ENCODE measurements at regions not wholly inside any gene's neighbourhood (a gene's known extent, or its start where the extent isn't known, plus 50 kb on each side); places are given as distances from the start of the nearest gene placed in this dataset.

DNA sequence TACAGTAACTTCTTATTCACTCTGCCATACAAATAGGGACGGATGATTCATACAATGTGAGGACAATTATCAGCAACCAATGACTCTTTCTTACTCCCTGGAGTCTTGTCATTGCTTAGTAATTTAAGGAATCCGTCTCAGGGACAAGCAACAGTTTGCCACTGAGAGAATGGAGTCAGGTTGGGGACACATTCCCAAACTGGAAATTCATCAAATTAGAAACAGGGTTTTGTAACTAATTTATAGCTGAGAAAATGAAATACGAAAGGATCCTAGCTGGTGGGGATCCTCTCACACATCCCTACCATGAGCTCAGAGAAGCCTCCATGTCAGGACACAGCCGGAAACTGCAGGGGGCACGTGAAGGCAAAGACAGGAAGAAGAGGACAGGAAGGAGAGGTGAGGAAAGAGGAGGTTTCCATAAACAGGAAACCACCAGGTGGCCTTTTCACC is 50.4 kb upstream of the KDR start:
- no peak for DNase-seq

DNA sequence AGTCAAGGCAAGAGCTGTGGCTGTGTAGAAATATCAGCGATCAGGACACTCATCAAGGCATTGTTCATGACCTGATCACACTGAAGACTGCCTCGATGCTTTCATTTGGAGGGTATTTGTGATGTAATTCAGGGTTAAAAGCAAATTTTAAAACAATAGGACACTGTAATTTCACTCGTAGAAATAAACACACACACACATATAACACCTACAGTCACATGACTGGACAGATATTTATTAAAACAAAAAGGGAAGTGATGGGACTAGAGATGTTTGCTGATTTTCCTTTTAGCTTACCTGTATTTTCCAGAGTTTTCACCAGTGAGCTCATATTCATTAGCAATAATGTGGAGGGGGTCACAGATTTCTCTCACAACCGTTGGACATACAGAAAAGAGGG is 51.1 kb upstream of the KDR start:
- no peak for DNase-seq

DNA sequence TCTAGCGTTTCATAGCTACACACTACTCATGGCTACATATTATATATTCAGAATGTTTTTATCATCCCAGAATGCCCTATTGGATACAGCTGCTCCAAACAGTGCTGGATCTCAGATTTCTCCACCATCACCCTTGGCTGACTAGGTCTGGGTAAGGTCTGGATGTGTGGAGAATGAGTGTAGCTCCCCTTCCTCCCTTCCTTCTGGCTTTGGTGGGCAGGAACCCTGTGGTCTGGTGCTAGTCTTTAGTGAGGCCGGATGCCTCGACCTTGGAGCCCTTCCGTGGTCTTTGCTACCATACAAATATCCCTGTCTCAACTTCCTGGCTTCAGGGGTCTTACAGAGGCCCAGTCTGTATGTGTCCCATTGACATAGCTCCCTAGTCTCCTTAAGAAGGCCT is 52.1 kb upstream of the KDR start:
- no peak for DNase-seq

DNA sequence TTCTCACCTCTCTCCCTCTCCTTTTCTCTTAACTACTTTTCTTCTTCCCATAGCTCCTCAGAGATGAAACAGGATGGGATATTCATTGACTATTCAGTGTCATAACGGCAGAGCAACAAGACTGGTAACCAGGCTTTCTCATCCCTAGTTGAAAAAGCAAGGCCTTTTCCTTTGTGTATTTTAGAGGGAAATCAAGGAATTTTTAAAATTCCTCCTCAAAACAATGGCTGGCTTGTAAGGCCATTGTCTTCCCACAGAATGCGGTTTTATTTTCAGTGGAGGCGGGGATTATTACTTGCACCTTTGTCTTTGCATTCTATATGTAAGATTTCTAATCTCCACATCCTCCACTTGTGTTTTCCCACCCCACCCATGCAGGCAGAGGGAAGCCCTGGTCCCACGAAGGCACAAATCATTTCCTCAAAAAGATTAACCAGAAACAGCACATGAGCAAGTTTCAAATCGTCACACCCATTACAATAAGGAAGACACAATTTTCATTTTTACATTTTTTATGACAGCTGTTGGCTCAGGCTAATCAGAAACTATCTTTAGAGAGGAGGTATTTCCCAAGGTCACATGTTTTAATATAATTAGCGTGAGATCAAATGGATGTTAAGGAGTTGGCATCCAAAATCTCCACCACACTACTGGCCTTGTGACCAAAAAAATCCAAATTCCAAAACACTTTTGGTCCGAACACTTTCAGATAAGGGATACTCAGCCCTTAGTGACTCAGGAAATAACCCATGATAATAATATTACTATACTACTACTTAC is 53.0 kb upstream of the KDR start:
- no peak for DNase-seq

DNA sequence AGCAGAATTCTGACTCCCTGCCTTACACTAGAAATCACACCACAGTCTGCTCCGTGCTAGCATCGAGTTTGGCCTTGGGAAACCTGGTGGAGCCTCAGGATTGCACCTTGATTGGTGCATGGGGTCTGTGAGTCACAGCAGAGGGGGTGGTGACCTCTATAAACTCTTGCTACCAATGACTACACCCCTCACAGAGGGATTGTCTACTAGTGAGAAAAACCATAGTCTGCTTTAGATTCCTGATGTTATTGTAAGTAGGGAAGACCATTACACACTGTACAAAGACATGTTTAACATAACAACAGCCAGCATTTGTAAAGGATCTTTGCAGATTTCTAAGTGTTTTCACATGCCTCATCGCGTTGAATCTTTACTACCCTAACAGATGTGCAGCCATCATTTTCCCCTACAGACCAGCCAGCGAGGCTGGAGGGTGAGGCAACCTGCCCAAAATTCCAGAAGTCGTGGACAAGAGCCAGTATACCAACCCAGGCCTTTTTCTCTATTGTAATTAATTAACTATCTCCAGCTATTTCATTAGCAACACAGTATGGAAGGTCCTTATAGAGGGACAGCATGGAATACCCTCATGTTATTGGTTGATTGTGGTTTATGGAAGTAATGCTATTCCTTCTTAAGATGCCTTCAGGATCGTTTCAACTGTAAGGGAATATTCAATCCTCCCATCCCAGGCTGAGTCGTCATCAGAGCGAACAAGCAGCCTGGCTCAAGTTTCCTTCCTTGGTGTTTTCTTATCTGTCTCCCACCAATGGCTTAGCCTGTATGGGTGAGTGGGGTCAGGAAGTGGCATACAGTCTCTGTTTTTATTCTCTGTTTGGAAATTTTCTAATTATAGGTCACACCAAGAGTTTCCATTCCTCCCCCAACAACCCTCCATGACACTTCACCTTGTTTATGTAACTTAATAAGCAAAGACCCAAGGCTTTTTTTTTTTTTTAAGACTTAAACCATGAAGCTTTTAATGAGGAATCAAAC is 55.9 kb upstream of the KDR start:
- DNase-seq: no peak

DNA sequence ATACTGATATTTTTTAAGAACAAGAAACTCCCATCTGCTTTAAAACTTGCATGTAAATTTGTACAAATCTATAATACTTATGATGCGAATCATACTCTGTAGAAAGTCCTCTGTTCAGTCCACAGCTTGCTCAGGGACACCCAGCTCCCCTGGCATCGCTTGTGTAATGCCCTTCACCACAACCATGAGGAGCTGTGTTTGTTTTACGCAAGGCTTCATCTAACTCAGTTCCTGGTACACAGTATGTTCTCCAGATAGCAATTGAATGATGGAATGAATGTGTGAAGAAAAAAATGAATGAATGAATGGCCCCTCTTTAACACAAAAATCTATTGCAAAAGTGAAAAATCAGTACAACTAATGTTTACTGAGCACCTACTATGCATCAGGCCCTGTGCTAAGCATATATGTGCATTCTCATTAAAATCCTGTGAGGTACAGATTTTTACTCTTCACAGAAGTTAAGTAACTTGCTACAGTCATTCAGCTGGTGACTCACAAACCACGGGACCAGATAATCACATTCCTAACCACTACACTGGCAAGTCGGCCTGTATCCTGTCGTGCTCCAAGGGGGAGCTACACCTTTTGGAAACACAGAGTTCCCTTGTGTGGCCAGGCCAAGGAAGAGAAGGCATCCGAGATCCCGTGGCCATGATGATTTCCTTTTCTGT is 58.7 kb upstream of the KDR start:
- DNase-seq: no peak

DNA sequence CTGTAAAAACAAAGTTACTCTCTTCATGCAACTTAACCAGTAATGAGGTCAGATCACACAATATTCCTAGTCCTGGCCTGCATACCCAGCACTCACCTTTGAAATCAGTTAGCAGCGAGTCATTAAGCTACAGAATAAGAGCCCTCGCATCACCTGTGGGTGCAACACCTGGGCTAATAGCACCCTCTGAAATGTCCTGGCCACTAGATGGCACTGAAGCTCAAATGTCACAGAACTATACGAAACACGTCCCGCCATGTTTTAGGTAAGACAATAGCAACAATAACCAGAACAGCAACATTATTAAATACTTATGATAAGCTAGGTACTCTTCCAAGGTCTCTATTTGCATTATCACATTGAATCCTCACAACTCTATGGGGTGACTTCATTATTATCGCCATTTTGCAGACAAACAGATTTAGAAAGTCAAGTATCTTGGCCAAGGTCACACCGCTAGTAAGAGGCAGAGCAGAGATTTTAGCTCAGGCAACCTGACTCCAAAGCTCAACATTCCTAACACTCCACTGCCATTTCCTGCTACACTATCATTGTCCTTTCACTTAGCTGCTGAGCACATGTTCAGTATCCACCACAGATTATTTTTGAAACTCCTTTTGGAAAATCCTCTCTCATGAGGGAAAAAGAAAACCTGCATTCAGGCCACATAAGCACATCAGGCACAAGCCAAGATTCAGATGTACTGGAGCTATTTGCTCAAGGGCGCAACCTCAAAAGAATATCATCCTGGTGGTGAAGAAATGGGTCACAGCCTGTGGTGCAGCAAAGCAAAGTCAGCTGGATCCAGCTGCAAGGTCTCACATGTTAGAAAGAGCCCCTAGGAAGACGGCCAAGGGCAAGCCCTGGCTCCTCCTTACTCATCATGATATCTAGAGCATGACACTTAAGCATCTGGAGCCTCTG is 59.5 kb upstream of the KDR start:
- peak; percentile 16 for DNase-seq

DNA sequence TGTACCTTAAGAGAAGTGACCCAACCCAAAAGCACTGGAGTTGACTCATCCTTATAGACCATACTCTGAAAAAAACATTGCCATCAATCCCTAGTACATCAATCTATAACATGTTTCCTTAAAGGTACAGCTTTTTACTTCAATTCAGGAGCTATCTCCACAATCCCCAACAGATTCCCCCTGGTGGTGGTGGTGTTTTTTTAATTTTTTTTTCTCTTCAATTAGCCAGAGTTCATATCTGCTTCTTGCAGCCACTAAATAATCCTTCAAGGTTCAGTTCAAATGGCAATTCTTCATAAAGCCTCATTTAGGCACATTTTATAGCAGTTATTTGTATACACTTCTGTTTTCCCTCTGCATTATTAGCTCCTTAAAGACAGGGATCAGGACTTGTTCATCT is 60.7 kb upstream of the KDR start:
- no peak for DNase-seq

DNA sequence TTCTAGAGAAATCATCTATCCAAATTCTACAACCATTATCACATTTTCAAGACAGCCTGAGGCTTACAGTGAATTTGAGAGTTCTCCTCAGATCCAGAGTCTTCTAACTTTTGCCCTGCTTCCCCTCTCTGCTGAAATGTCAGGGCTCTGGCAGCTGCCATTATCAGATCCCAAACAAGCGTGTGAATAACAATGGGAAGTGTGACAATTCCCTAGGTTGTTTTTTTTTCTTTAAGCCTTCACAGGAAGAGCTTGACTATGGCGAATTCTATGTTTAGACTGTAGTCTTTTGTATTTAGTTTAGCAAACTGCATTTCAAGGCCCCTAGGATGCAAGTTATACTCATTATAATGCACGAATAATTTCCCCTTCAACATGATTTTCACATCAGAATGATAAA is 61.3 kb upstream of the KDR start:
- no peak for DNase-seq

DNA sequence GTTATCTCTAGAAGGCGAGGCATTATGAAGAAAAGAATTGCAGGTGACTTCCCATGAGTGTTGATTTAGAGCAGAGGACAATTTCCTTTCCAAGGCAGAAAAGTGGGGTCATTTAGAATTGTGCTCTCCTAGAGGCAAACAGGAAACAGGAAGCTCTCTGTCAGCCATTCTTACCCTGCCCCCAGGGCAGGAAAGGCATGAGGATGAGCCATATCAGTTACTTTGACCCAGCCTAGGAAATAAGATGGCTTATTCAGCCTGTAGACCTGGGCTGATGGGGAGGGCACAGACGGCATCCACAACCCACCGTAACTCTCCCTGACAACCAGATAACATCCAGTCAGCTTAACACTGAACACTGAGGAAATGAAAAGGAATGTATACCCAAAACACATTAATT is 88.8 kb upstream of the KDR start:
- no peak for DNase-seq

DNA sequence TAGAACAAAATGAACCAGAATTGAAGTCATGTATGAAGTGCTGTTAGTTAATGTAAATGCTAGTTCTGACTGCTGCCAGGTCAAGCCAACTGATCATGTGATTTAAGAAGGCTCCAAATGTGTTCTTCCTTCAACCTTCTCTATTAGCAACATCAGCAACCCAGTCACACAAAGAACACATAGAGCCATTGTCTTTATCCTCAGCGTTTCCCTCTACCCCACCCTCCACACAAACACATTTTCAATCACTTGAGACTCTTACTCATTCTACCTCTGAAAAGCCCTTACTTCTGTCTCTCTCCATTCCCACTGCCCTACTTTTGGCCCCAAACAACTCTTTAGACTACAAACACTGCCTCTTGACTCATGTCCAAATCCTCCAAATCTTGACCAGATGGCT is 89.7 kb upstream of the KDR start:
- no peak for DNase-seq

DNA sequence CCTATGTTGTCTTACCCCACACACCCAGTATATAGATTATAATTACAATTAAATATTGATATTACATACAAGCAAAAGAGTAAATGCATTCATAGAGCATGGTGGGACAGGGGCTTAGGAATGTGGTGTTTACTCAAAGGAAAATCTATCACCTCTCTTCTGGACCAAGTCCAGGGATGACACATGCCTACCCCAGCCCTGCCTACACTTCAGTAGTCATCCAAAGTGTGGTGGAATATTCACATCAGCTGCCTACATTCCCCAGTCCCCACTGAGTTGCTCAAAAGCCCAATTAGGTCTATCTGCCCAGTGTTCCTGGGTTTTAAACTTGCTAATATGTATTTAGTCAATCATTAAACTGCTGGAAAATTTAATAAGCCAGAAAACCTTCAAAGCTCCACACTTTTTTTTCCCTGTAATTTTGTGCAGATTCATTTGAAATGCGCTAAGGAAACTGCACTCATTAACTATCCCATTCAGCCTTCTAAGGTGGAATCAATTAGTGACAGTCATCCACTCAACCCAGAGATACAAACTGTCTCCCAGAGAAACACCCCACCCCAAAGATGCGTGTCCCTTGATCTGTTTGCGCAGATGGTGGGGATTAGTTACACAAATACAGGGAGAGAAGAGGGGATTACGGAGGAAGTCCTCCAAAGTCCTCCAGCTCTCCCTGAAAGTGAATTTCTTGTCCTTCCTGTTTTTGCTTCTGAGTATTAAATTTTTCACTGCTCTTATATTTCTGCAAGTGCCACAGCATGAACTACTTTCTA is 91.7 kb upstream of the KDR start:
- DNase-seq: no peak

DNA sequence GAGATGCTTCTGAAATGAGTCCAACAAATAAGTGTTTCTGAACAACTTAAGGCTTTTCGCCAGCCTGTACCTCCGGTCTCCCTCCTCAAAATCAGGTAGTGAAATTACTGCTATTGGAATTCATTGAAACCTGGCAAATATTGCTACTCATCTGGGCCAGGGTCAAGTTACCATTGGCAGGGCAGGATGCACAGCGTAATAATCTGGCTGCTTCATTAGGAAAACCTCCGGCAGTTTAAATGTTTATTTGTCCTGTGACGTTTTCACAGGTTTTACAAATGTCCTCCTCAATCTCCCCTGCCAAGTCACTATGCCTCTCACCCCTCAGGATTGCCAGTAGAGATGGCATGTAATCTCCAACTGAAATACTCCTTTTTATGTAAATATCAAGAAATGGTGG is 92.6 kb upstream of the KDR start:
- no peak for DNase-seq

DNA sequence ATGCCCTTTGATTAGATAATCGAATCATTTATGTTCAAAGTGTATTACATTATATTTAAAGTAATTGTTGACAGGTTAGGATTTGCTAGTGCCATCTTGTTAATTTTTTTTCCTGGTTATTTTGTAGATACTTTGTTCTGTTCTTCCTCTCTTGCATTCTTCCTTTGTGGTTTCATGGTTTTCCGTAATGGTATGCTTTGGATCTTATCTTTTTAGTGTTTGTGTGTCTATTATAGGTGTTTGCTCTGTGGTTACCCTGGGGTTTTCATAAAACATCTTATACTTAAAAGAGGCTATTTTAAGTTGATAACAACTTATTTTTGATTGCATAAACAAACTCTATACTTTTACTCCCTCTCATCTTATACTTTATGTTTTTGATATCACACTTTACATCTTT is 108.2 kb upstream of the SRD5A3 start:
- DNase-seq: no peak

DNA sequence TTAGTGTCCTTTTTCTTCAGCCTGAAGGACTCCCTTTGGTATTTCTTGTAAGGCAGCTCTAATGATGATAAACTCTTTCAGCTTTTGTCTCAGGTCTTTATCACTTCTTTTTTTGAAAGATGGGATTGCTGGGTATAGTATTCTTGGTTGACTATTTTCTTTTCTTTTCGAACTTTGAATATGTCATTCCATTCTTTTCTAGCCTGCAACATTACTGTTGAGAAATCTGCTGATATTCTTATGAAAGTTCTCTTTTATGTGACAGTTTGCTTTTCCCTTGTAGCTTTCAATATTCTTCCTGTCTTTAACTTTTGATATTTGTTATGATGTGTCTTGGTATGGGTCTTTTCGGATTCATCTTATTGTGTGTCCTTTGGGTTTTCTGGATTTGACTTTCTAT is 107.6 kb upstream of the SRD5A3 start:
- DNase-seq: no peak

DNA sequence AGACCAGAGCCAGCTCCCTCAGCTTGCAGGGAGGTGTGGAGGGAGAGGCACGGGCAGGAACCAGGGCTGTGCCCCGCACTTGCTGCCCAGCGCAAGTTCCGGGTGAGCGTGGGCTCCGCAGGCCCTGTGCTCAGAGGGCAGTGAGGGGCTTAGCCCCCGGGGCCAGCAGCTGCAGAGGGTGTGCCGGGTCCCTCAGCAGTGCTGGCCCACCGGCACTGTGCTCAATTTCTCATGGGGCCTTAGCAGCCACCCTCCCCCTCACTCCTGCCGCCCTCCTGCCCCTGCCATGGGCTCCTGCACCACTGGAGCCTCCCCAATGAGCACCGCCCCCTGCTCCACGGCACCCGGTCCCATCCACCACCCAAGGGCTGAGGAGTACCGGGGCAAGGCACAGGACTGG is 104.6 kb upstream of the SRD5A3 start:
- DNase-seq: no peak

DNA sequence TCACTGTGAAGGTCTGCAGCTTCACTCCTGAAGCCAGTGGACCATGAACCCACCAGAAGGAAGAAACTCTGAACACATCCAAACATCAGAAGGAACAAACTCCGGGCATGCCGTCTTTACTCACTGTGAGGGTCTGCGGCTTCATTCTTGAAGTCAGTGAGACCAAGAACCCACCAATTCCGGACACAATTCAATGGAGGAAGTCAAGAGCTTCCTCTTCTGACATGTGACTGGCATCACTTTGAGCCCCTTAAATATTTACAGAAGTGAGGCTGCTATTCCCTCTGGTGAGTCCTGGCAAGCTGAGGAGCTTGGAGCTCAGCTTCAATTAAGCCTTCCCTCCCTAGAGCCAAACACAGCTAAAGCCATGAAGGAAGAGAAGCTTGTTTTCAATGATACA is 103.5 kb upstream of the SRD5A3 start:
- DNase-seq: no peak

DNA sequence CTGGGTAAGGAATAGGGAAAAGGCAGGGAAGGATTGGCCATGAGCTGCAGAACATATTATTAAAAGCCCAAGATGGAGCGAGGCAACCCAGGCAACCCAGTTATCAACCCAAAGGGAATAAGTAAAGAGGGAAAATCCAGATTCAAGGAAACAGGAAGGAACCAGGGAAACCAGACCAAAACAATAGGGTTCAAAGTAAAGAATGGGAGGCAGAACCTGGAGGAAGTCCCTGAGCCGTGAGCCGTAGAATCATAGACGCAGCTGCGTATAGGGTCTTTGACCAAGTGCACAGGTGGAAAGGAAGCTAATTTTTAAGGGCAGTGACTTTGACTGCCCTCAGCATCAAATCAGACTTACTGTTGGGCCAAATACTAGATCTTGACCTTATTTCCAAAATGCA is 98.5 kb upstream of the SRD5A3 start:
- DNase-seq: no peak

DNA sequence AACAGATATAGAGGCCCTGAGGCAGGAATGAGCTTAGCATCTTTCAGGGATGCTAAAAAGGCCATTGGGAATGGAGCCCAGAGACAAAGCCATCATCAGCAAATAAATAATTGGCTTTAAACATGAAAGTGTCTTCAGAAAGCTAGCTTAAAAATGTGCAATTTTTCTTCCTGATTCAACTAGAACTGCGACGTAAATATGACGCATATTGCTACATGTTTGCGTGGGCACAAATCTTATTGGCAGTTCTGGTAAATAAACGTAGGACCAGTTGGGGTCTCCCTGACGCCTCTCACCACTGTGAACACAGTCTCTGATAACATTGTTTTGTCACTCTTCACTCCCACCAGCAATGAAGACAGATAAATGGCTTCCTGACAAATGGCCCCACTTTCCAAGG is 97.3 kb upstream of the SRD5A3 start:
- no peak for DNase-seq

DNA sequence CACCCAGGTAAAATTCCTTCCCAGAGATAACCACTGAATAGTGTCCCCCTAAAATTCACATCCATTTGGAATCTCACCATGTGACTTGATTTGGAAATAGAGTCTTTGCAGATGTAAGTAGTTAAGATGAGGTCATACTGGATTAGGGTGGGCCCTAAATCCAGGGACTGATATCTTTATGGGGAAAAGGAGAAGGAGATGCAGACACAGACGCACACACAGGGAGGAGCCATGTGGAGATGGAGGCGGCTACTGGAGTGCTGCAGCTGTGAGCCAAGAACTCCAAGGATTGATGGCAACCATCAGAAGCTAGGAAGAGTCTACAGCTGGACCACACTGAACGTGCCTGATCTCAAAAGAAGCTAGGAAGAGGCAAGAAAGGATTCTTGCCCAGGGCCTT is 96.6 kb upstream of the SRD5A3 start:
- DNase-seq: no peak

DNA sequence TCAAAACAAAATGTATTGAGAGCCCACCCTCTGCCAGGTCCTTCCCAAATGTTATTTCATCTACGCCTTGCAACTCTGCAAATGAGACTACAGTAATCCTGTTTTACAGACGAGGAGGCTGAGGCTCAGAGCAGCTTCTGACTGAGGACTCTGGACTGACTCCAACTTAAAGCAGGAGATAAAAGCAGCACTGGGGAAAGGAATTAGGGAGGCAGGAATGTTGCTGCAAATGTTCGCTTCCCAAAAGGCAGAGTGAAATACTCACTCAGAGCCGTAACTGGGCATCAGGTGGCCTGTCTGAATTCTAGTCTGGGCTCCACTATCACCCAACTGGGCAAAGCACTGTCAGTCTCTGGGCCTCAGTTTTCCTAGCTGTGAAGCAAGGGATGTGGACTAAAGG is 94.7 kb upstream of the SRD5A3 start:
- no peak for DNase-seq

DNA sequence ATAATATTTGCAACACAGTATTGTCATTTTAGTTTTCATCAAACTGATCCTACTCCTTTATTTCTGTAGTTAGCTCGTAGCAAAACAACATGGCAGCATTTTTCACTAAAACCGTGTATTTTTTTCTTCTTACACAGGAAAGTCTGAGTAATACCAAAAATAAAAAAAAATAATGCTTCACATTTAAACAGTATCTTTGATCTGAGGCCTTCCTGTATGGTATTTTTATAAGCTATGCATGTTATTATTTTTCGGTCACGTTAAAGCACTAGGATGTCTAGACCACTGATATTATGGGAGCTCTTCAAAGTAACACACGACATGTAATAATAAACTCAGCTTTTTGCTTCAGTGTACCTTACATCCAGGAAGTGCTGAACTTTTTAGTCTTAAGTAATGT is 94.1 kb upstream of the SRD5A3 start:
- no peak for DNase-seq
